ENCODE measurements at regions not wholly inside any gene's neighbourhood (a gene's known extent, or its start where the extent isn't known, plus 50 kb on each side); places are given as distances from the start of the nearest gene placed in this dataset.
"Not testable (repeated sequence)": the region's sequence is repeated elsewhere in the genome, so short reads cannot be mapped to it uniquely, and the experiment has no call there.

DNA sequence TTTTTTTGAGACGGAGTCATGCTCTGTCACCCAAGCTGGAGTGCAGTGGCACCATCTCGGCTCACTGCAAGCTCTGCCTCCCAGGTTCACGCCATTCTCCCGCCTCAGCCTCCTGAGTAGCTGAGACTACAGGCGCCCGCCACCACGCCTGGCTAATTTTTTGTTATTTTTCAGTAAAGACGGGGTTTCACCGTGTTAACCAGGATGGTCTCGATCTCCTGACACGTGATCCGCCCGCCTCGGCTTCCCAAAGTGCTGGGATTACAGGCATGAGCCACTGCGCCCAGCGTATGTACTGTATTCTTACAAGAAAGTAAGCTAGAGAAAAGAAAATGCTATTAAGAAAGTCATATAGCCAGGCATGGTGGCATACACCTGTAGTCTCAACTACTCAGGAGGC lies 84.8 kb upstream of the CMC1 start:
- H3K36me3 Mint-ChIP-seq (ENCODE audit: low read depth); H3K4me3 Mint-ChIP-seq; H3K4me1 Mint-ChIP-seq; ATAC-seq; intact Hi-C loops (cut with DNase I, micrococcal nuclease); DNase-seq; H3K27me3 Mint-ChIP-seq; POLR2A ChIA-PET; H3K27ac Mint-ChIP-seq: not testable (repeated sequence)
- H3K9me3 Mint-ChIP-seq (ENCODE audit: low read depth), result peaks cover 14% of the 10 kb centered on the region
- CTCF ChIA-PET, result interaction anchor here (2.3 kb wide), 1 partner anchor 15 kb away, joined by 7 read pairs; no protein-coding TSS in a partner anchor

DNA sequence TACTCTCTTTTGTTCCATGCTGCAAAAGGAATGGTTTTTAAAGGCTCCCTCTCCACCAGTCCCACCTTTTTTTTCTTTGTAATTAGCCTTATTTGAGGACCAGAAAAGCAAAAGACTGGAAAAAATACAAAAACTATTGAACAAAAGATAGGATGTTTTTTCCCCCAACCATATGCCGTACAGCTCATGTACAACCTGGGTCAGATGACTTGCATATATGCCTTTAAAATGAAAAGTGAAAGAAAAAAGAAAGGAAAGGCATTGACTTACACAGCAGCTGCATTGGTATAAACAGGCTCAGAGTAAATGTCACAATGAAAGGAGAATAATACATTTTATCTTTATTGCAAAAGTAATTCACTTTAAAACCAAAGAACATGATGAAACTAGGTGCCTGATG lies 69.5 kb upstream of the CMC1 start:
- Mint-ChIP-seq H3K36me3 (ENCODE audit: low read depth) (peaks cover 9% of the 10 kb centered on the region), H3K27ac (peak overlapping the region; percentile 78), H3K4me3 (peak overlapping the region; percentile 50), H3K4me1 (peaks cover 11% of the 10 kb centered on the region), H3K9me3 (ENCODE audit: low read depth) (no peaks in the 10 kb centered on the region), H3K27me3 (no peaks in the 10 kb centered on the region)
- intact Hi-C loops (cut with DNase I, micrococcal nuclease), result no loop called here
- POLR2A ChIA-PET, result interaction anchor here (0.6 kb wide), 1 partner anchor 149 kb away, joined by 3 read pairs; no protein-coding TSS in a partner anchor
- DNase-seq (no peak), ATAC-seq (peak; percentile 99)
- CTCF ChIA-PET, result interaction anchor here (0.6 to 0.9 kb wide), 3 partner anchors 15 to 1066 kb away, joined by 3 to 7 read pairs (median 3); no protein-coding TSS in a partner anchor

DNA sequence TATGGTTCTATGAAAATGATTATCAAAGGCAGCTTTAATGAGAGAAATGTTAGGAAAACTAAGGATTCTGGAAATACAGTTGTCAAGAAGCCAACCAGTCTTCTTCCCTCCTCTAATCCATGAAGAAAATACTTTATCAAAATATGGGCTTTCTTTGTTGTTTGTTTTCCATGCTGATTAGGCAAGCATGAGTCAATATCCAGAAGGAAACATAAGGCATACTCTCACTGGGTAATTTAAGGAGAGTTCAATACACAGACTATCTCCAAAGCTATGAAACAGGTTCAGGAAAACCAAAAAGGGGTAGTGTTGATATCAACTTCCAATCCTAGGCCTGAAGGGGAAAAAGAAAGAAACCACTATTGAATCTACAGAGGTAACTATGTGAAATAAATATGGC lies 68.7 kb upstream of the CMC1 start:
- no peak for ATAC-seq
- H3K4me3 Mint-ChIP-seq, result no peak overlapping the region
- intact Hi-C loops (cut with DNase I, micrococcal nuclease), result no loop called here
- no peaks in the 10 kb centered on the region for H3K27me3 Mint-ChIP-seq
- no peaks in the 10 kb centered on the region for H3K9me3 Mint-ChIP-seq (ENCODE audit: low read depth)
- no peak overlapping the region for H3K27ac Mint-ChIP-seq
- H3K4me1 Mint-ChIP-seq, result peaks cover 11% of the 10 kb centered on the region
- no peak for DNase-seq
- POLR2A ChIA-PET, result no interaction called here
- CTCF ChIA-PET, result interaction anchor here (0.9 kb wide), 1 partner anchor 460 kb away, joined by 3 read pairs; no protein-coding TSS in a partner anchor
- H3K36me3 Mint-ChIP-seq (ENCODE audit: low read depth), result peaks cover 9% of the 10 kb centered on the region

DNA sequence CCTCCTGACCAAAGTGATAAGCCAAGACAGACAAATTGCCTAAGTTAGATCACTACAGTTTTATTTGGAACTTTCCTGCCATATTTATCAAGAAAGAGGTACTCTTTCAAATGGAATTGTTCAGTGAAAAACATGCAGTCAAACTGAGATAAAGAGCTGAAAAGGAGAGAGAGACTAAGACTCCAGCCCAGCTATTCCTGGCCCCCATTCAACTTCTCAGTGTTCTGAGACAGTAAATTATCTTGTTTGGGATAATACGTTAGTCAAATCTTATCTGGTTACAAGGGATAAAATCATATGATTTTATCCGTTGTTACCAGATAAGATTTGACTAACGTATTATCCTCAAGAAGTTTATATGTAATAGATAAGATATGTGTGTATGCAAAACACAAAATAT lies 67.6 kb upstream of the CMC1 start:
- Mint-ChIP-seq H3K27me3 (no peaks in the 10 kb centered on the region), H3K9me3 (ENCODE audit: low read depth) (no peaks in the 10 kb centered on the region), H3K36me3 (ENCODE audit: low read depth) (peaks cover 9% of the 10 kb centered on the region), H3K4me1 (peaks cover 11% of the 10 kb centered on the region), H3K27ac (no peak overlapping the region), H3K4me3 (no peak overlapping the region)
- ChIA-PET POLR2A (no interaction called here), CTCF (interaction anchor here (1.0 kb wide), 1 partner anchor 32 kb away, joined by 4 read pairs; no protein-coding TSS in a partner anchor)
- intact Hi-C loops (cut with DNase I, micrococcal nuclease), result no loop called here
- DNase-seq (no peak), ATAC-seq (no peak)

DNA sequence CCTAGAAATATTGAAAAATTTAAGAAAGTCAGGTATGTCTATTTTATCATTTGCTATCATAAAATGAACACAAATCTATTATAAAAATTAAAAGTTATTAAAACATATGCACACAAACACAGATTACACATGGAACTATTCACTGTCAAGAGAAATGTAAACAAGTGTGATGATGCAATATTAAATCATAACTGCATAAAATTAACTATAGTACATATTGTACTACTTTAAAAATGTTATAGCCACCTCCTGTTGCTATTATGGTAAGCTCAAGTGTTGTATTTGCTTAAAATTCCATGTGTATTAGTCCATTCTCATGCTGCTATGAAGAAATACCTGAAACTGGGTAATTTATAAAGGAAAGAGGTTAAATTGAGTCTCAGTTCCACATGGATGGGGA lies 54.7 kb upstream of the CMC1 start:
- ATAC-seq, result no peak
- Mint-ChIP-seq H3K4me3 (no peak overlapping the region), H3K4me1 (no peaks in the 10 kb centered on the region), H3K36me3 (ENCODE audit: low read depth) (no peaks in the 10 kb centered on the region), H3K9me3 (ENCODE audit: low read depth) (peaks cover 3% of the 10 kb centered on the region), H3K27ac (no peak overlapping the region), H3K27me3 (no peaks in the 10 kb centered on the region)
- DNase-seq, result no peak
- ChIA-PET POLR2A (no interaction called here), CTCF (no interaction called here)
- intact Hi-C loops (cut with DNase I, micrococcal nuclease), result no loop called here

DNA sequence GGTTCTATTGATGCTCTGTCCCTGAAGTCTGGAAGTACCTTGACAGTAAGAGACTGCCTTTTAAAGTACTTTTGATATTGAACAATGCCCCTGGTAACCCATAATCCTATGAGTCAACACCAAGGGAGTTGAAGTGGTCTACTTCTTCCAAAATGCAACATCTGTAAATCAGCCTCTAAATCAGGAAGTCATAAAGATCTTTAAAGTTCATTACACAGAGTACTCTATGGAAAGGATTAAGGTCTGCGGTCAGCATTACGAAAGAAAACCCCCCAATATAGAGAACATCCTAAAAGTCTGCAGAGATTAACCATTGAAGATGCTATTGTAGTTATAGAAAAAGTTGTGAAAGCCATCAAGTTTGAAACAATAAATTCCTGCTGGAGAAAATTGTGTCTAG lies 52.7 kb upstream of the CMC1 start:
- no peaks in the 10 kb centered on the region for H3K36me3 Mint-ChIP-seq (ENCODE audit: low read depth)
- DNase-seq, result no peak

DNA sequence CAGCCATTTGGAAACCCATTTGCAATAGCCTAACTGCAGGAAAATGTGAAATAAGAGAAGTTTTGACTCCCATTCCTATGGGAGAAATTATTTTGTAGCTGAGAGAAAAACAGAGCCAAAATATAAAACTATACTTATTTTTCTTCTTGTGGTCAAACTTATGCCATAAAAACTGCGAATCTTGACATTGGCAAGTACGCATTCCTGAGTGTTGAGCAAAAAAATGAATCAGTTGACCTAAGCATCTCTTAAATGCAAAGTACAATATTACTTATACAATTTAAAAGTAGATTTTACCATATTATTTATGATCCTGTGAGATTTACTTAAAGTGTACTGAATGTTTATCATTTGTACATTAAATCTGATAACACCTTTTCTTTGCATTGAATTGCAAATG lies 50.1 kb upstream of the CMC1 start:
- no peaks in the 10 kb centered on the region for H3K4me1 Mint-ChIP-seq
- H3K27me3 Mint-ChIP-seq, result no peaks in the 10 kb centered on the region
- CTCF ChIA-PET, result no interaction called here
- no peaks in the 10 kb centered on the region for H3K36me3 Mint-ChIP-seq (ENCODE audit: low read depth)
- intact Hi-C loops (cut with DNase I, micrococcal nuclease), result no loop called here
- peaks cover 3% of the 10 kb centered on the region for H3K9me3 Mint-ChIP-seq (ENCODE audit: low read depth)
- POLR2A ChIA-PET, result no interaction called here
- no peak for ATAC-seq
- H3K4me3 Mint-ChIP-seq, result no peak overlapping the region
- no peak overlapping the region for H3K27ac Mint-ChIP-seq
- no peak for DNase-seq

More for the DNA sequence above, 52.7 kb upstream of the CMC1 start:
- POLR2A ChIA-PET, result no interaction called here
- Mint-ChIP-seq H3K27me3 (no peaks in the 10 kb centered on the region), H3K4me3 (no peak overlapping the region), H3K27ac (no peak overlapping the region), H3K4me1 (no peaks in the 10 kb centered on the region), H3K9me3 (ENCODE audit: low read depth) (peaks cover 3% of the 10 kb centered on the region)
- intact Hi-C loops (cut with DNase I, micrococcal nuclease), result no loop called here
- ATAC-seq, result no peak
- CTCF ChIA-PET, result no interaction called here
